HEK293 (cell line): ENCODE measurements at regions not wholly inside any gene's neighbourhood (a gene's known extent, or its start where the extent isn't known, plus 50 kb on each side); places are given as distances from the start of the nearest gene placed in this dataset.
"Not testable (repeated sequence)": the region's sequence is repeated elsewhere in the genome, so short reads cannot be mapped to it uniquely, and the experiment has no call there.

Experiments used
- CTCF ChIA-PET: fragments of 350-600 bp; formaldehyde crosslinking; extraction: SDS; loops from one replicate; lab custom pipeline; 2021; ENCODE audit warnings: antibody characterized with exemption; lab: Yijun Ruan, JAX
- POLR2A ChIA-PET: fragments of 300-600 bp; formaldehyde crosslinking; extraction: SDS; loops from one replicate; lab custom pipeline; 2020; ENCODE audit warnings: antibody characterized with exemption, inconsistent platforms; lab: Yijun Ruan, JAX
- H3K27ac ChIP-seq: fragments of 200-500 bp; sonication (Bioruptor generic); 2 replicates; pipeline ENCODE4 v1.5.1; 2014; ENCODE audit warnings: low read depth, low read length, control low read depth, inconsistent platforms; ENCODE audit errors: extremely low read depth
- H3K36me3 ChIP-seq, 2 experiments: fragments of 200-500 bp in 1 of 2; sonication (Bioruptor generic) in 1 of 2; 1 replicate in 1 of 2; 2 replicates in 1 of 2; pipeline ENCODE4 v1.5.1; 2014 to 2017; ENCODE audit warnings: inconsistent platforms in 2 of 2, low read length in 2 of 2; ENCODE audit not compliant: control insufficient read depth in 2 of 2, insufficient read depth in 1 of 2
- H3K4me1 ChIP-seq: fragments of 200-500 bp; sonication (Bioruptor generic); 2 replicates; pipeline ENCODE4 v1.5.1; 2014; ENCODE audit warnings: mild to moderate bottlenecking, low read length, inconsistent platforms; ENCODE audit not compliant: control insufficient read depth, insufficient read depth
- H3K4me3 ChIP-seq: 2 replicates; pipeline ENCODE4 v1.5.1; 2011; ENCODE audit warnings: low read depth, mild to moderate bottlenecking, control low read depth, low read length, moderate library complexity
- H3K9me3 ChIP-seq: fragments of 200-500 bp; sonication (Bioruptor generic); 2 replicates; pipeline ENCODE4 v1.5.1; 2014; ENCODE audit warnings: low read depth, low read length, inconsistent platforms; ENCODE audit not compliant: control insufficient read depth, insufficient read depth
- GFI1B ChIP-seq: fragments of 450-650 bp; formaldehyde crosslinking; IDR thresholded peaks from 2 replicates; pipeline ENCODE4 v1.5.1; 2016; ENCODE audit warnings: missing biosample characterization, missing genetic modification characterization
- GLI2 ChIP-seq: fragments of 450-650 bp; formaldehyde crosslinking; IDR thresholded peaks from 2 replicates; pipeline ENCODE4; 2017; ENCODE audit warnings: missing biosample characterization, missing genetic modification characterization, low read depth, borderline replicate concordance
- GLI4 ChIP-seq: fragments of 450-650 bp; formaldehyde crosslinking; IDR thresholded peaks from 2 replicates; pipeline ENCODE4 v1.5.1; 2016; ENCODE audit warnings: missing biosample characterization, missing genetic modification characterization
- KLF16 ChIP-seq: fragments of 450-650 bp; formaldehyde crosslinking; IDR thresholded peaks from 2 replicates; pipeline ENCODE4 v1.5.1; 2017; ENCODE audit warnings: missing biosample characterization, missing genetic modification characterization
- KLF7 ChIP-seq: fragments of 450-650 bp; formaldehyde crosslinking; IDR thresholded peaks from 2 replicates; pipeline ENCODE4 v1.5.1; 2016; ENCODE audit warnings: missing biosample characterization, missing genetic modification characterization, borderline replicate concordance
- SALL2 ChIP-seq: fragments of 450-650 bp; formaldehyde crosslinking; IDR thresholded peaks from 2 replicates; pipeline ENCODE4 v1.5.0; 2017; ENCODE audit warnings: missing biosample characterization, mild to moderate bottlenecking, missing genetic modification characterization, borderline replicate concordance
- SP2 ChIP-seq: fragments of 450-650 bp; formaldehyde crosslinking; IDR thresholded peaks from 2 replicates; pipeline ENCODE4 v1.5.1; 2016; ENCODE audit warnings: missing biosample characterization, missing genetic modification characterization
- TCF7L2 ChIP-seq: IDR thresholded peaks from 2 replicates; pipeline ENCODE4 v1.6.1; 2011; ENCODE audit warnings: low read depth, mild to moderate bottlenecking, inconsistent platforms, low read length, moderate library complexity, borderline replicate concordance
- WT1 ChIP-seq: fragments of 450-650 bp; formaldehyde crosslinking; IDR thresholded peaks from 2 replicates; pipeline ENCODE4 v1.5.1; 2016; ENCODE audit warnings: missing biosample characterization, missing genetic modification characterization
- ZFP41 ChIP-seq: fragments of 450-650 bp; formaldehyde crosslinking; IDR thresholded peaks from 2 replicates; pipeline ENCODE4 v1.5.1; 2016; ENCODE audit warnings: missing biosample characterization, missing genetic modification characterization, borderline replicate concordance
- ZIC2 ChIP-seq: fragments of 450-650 bp; formaldehyde crosslinking; IDR thresholded peaks from 2 replicates; pipeline ENCODE4 v1.5.1; 2016; ENCODE audit warnings: missing biosample characterization, missing genetic modification characterization
- ZNF146 ChIP-seq: fragments of 450-650 bp; formaldehyde crosslinking; IDR thresholded peaks from 2 replicates; pipeline ENCODE4 v1.5.1; 2016; ENCODE audit warnings: missing biosample characterization, missing genetic modification characterization
- ZNF211 ChIP-seq: fragments of 450-650 bp; formaldehyde crosslinking; IDR thresholded peaks from 2 replicates; pipeline ENCODE4 v1.5.1; 2016; ENCODE audit warnings: low read depth, missing biosample characterization, missing genetic modification characterization
- ZNF248 ChIP-seq: fragments of 450-650 bp; formaldehyde crosslinking; IDR thresholded peaks from 2 replicates; pipeline ENCODE4 v1.5.1; 2017; ENCODE audit warnings: missing biosample characterization, missing genetic modification characterization
- ZNF394 ChIP-seq: fragments of 450-650 bp; formaldehyde crosslinking; IDR thresholded peaks from 2 replicates; pipeline ENCODE4 v1.5.1; 2016; ENCODE audit warnings: missing biosample characterization, missing genetic modification characterization, mild to moderate bottlenecking, moderate library complexity, borderline replicate concordance
- ZNF426 ChIP-seq: fragments of 450-650 bp; formaldehyde crosslinking; IDR thresholded peaks from 2 replicates; pipeline ENCODE4 v1.5.1; 2017; ENCODE audit warnings: missing biosample characterization, missing genetic modification characterization, mild to moderate bottlenecking, inconsistent platforms, moderate library complexity
- ZNF544 ChIP-seq: fragments of 450-650 bp; formaldehyde crosslinking; IDR thresholded peaks from 2 replicates; pipeline ENCODE4 v1.5.0; 2017; ENCODE audit warnings: missing biosample characterization, missing genetic modification characterization
- ZNF585B ChIP-seq: fragments of 450-650 bp; formaldehyde crosslinking; IDR thresholded peaks from 2 replicates; pipeline ENCODE4 v1.5.1; 2016; ENCODE audit warnings: missing biosample characterization, missing genetic modification characterization
- ZNF610 ChIP-seq: fragments of 450-650 bp; formaldehyde crosslinking; IDR thresholded peaks from 2 replicates; pipeline ENCODE4 v1.5.1; 2016; ENCODE audit warnings: missing biosample characterization, missing genetic modification characterization, borderline replicate concordance
- ZSCAN30 ChIP-seq: fragments of 450-650 bp; IDR thresholded peaks from 2 replicates; pipeline ENCODE4 v1.5.1; 2018; ENCODE audit warnings: missing biosample characterization, mild to moderate bottlenecking, missing genetic modification characterization, moderate library complexity
- TF ChIP-seq, protein P1 (sequence below): fragments of 450-650 bp; formaldehyde crosslinking; IDR thresholded peaks from 2 replicates; pipeline ENCODE4 v1.5.1; 2016; ENCODE audit warnings: missing biosample characterization, missing genetic modification characterization
- TF ChIP-seq, protein P2 (sequence below): fragments of 450-650 bp; IDR thresholded peaks from 2 replicates; pipeline ENCODE4 v1.5.1; 2018; ENCODE audit warnings: missing biosample characterization, mild to moderate bottlenecking, missing genetic modification characterization
- TF ChIP-seq, protein P3 (sequence below): fragments of 450-650 bp; formaldehyde crosslinking; IDR thresholded peaks from 2 replicates; pipeline ENCODE4 v1.5.1; 2016; ENCODE audit warnings: missing biosample characterization, missing genetic modification characterization
- TF ChIP-seq, protein P4 (sequence below): fragments of 450-650 bp; formaldehyde crosslinking; IDR thresholded peaks from 2 replicates; pipeline ENCODE4 v1.5.1; 2016; ENCODE audit warnings: missing biosample characterization, missing genetic modification characterization

DNA sequence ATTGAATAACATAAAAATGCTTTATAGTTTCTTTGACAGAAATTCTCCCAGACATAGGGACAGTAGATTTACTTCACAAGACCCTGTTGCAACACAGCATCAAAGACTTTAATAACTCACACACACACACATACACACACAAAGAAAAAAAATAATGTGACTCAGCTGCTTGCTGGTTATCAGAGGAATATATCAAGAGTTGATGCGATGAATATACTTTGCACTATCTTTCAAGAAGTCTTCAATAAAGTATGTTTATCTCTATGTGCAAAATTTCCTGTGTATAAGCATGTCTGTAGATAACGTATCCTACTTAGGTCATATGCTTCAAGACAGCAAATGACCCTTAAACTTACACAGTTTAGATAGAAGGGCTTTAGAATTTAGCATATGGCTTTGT, 243.1 kb downstream of the ARL4A start:
- H3K36me3 ChIP-seq = no peaks in the 10 kb centered on the region
- ChIA-PET POLR2A (no interaction called here), CTCF (interaction anchor here (0.6 kb wide), 1 partner anchor 205 kb away, joined by 3 read pairs; no protein-coding TSS in a partner anchor)
- no peak for TF ChIP-seq ZIC2
- TF ChIP-seq SP2 = no peak
- no peak for TF ChIP-seq GLI4 (tag by site-specific recombination)
- TF ChIP-seq, protein P1, sequence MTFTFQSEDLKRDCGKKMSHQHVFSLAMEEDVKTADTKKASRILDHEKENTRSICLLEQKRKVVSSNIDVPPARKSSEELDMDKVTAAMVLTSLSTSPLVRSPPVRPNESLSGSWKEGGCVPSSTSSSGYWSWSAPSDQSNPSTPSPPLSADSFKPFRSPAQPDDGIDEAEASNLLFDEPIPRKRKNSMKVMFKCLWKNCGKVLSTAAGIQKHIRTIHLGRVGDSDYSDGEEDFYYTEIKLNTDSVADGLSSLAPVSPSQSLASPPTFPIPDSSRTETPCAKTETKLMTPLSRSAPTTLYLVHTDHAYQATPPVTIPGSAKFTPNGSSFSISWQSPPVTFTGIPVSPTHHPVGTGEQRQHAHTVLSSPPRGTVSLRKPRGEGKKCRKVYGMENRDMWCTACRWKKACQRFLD (tag by site-specific recombination) = no peak
- H3K4me1 ChIP-seq = peaks cover 2% of the 10 kb centered on the region; the same call in 1 of the 2 replicates
- no peaks in the 10 kb centered on the region for H3K9me3 ChIP-seq
- H3K4me3 ChIP-seq = no peak overlapping the region
- H3K27ac ChIP-seq = no peak overlapping the region

DNA sequence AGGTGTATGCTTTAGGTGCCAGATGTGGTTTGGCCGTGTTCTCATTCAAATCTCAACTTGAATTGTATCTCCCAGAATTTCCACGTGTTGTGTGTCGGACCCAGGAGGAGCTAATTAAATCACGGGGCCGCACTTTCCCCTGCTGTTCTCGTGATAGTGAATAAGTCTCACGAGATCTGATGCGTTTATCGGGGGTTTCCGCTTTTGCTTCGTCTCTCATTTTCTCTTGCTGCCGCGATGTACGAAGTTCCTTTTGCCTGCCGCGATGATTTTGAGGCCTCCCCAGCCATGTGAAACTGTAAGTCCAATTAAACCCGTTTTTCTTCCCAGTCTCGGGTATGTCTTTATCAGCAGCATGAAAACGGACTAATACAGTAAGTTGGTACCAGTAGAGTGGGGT, 244.0 kb downstream of the ARL4A start:
- POLR2A ChIA-PET, H3K27ac ChIP-seq: not testable (repeated sequence)

DNA sequence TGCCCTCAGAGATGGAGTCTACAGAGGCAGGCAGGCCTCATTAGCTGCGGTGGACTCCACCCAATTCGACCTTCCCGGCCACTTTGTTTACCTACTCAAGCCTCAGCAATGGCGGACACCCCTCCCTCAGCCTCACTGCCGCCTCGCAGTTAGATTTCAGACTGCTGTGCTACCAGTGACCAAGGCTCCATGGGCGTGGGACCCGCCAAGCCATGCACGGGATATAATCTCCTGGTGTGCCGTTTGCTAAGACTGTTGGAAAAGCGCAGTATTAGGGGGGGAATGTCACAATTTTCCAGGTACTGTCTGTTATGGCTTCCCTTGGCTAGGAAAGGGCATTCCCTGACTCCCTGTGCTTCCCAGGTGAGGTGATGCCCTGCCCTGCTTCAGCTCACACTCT, 252.3 kb downstream of the ARL4A start:
- ChIA-PET POLR2A (no interaction called here), CTCF (interaction anchor here (0.6 kb wide), 1 partner anchor 177 kb away, joined by 3 read pairs; no protein-coding TSS in a partner anchor)
- no peak for TF ChIP-seq ZSCAN30 (tag by site-specific recombination)
- no peak for TF ChIP-seq ZNF610
- TF ChIP-seq ZNF426 (tag by site-specific recombination) = no peak
- TF ChIP-seq ZNF248 = no peak
- TF ChIP-seq SALL2 (tag by site-specific recombination) = no peak
- TF ChIP-seq ZNF211 = no peak
- no peak for TF ChIP-seq ZFP41 (tag by site-specific recombination)
- no peak for TF ChIP-seq WT1
- TF ChIP-seq ZNF394 (tag by site-specific recombination) = no peak
- TF ChIP-seq, protein P2, sequence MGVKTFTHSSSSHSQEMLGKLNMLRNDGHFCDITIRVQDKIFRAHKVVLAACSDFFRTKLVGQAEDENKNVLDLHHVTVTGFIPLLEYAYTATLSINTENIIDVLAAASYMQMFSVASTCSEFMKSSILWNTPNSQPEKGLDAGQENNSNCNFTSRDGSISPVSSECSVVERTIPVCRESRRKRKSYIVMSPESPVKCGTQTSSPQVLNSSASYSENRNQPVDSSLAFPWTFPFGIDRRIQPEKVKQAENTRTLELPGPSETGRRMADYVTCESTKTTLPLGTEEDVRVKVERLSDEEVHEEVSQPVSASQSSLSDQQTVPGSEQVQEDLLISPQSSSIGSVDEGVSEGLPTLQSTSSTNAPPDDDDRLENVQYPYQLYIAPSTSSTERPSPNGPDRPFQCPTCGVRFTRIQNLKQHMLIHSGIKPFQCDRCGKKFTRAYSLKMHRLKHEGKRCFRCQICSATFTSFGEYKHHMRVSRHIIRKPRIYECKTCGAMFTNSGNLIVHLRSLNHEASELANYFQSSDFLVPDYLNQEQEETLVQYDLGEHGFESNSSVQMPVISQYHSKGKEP (tag by site-specific recombination) = no peak
- no peak for TF ChIP-seq KLF16 (tag by site-specific recombination)
- TF ChIP-seq KLF7 (tag by site-specific recombination) = no peak
- TF ChIP-seq GFI1B (tag by site-specific recombination) = no peak
- Histone ChIP-seq H3K36me3 (no peaks in the 10 kb centered on the region), H3K4me1 (peaks cover 14% of the 10 kb centered on the region; the same call in 1 of the 2 replicates), H3K27ac (no peak overlapping the region), H3K9me3 (no peaks in the 10 kb centered on the region), H3K4me3 (no peak overlapping the region)

More for the DNA sequence above, 244.0 kb downstream of the ARL4A start:
- CTCF ChIA-PET, H3K9me3 ChIP-seq, H3K4me3 ChIP-seq, H3K36me3 ChIP-seq, H3K4me1 ChIP-seq: not testable (repeated sequence)

DNA sequence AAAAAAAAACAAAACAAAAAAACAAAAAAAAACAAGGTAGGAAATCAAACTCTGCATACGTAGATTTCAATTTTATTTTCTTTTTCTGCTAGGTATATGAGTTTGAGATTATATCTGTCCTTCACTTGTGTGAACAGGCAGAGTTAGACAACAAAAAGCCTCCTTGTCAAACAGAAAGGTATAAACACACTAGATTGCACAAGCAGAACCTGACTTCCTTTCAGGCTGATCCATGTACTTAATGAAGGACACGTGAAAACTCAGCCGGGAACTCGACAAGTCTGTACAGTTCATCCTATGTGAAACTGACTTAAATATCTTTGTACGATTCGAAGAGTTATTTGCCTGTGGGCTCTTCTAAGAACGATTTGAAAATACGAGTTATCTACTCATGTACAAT, 254.1 kb downstream of the ARL4A start:
- H3K36me3 ChIP-seq = no peaks in the 10 kb centered on the region
- ChIA-PET POLR2A (no interaction called here), CTCF (no interaction called here)
- peaks cover 20% of the 10 kb centered on the region for H3K4me1 ChIP-seq
- H3K27ac ChIP-seq = no peak overlapping the region
- no peak overlapping the region for H3K4me3 ChIP-seq
- H3K9me3 ChIP-seq = no peaks in the 10 kb centered on the region
- no peak for TF ChIP-seq ZNF146 (tag by site-specific recombination)
- TF ChIP-seq TCF7L2 = no peak
- TF ChIP-seq ZNF585B (tag by site-specific recombination) = no peak
- TF ChIP-seq ZIC2 = no peak
- TF ChIP-seq, protein P3, sequence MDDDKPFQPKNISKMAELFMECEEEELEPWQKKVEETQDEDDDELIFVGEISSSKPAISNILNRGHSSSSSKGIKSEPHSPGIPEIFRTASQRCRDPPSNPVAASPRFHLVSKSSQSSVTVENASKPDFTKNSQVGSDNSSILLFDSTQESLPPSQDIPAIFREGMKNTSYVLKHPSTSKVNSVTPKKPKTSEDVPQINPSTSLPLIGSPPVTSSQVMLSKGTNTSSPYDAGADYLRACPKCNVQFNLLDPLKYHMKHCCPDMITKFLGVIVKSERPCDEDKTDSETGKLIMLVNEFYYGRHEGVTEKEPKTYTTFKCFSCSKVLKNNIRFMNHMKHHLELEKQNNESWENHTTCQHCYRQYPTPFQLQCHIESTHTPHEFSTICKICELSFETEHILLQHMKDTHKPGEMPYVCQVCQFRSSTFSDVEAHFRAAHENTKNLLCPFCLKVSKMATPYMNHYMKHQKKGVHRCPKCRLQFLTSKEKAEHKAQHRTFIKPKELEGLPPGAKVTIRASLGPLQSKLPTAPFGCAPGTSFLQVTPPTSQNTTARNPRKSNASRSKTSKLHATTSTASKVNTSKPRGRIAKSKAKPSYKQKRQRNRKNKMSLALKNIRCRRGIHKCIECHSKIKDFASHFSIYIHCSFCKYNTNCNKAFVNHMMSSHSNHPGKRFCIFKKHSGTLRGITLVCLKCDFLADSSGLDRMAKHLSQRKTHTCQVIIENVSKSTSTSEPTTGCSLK (tag by site-specific recombination) = no peak
- no peak for TF ChIP-seq GLI2 (tag by site-specific recombination)
- no peak for TF ChIP-seq ZNF544 (tag by site-specific recombination)
- TF ChIP-seq, protein P4, sequence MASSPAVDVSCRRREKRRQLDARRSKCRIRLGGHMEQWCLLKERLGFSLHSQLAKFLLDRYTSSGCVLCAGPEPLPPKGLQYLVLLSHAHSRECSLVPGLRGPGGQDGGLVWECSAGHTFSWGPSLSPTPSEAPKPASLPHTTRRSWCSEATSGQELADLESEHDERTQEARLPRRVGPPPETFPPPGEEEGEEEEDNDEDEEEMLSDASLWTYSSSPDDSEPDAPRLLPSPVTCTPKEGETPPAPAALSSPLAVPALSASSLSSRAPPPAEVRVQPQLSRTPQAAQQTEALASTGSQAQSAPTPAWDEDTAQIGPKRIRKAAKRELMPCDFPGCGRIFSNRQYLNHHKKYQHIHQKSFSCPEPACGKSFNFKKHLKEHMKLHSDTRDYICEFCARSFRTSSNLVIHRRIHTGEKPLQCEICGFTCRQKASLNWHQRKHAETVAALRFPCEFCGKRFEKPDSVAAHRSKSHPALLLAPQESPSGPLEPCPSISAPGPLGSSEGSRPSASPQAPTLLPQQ (tag by site-specific recombination) = no peak
